Subcutaneous abdominal adipose tissue (tissue), 5 donors: ENCODE measurements at regions not wholly inside any gene's neighbourhood (a gene's known extent, or its start where the extent isn't known, plus 50 kb on each side); places are given as distances from the start of the nearest gene placed in this dataset.

Source experiments
- H3K27ac ChIP-seq: one replicate; pipeline ENCODE4 v1.7.0; 2013; ENCODE audit warnings: low read depth, mild to moderate bottlenecking, inconsistent platforms, low read length, moderate library complexity
- H3K27me3 ChIP-seq, 5 donors: one replicate each; pipeline ENCODE4 v1.7.0; 2013; ENCODE audit warnings: low read length in 5 of 5, inconsistent platforms in 1 of 5; ENCODE audit not compliant: control insufficient read depth in 5 of 5, insufficient read depth in 4 of 5
- H3K36me3 ChIP-seq, 5 donors: one replicate each; pipeline ENCODE4 v1.7.0; 2013; ENCODE audit warnings: low read length in 5 of 5; ENCODE audit not compliant: control insufficient read depth in 5 of 5, insufficient read depth in 5 of 5
- H3K4me1 ChIP-seq, 5 donors: one replicate each; pipeline ENCODE4 v1.7.0; 2013; ENCODE audit warnings: low read length in 5 of 5, mild to moderate bottlenecking in 3 of 5, moderate library complexity in 1 of 5; ENCODE audit not compliant: control insufficient read depth in 5 of 5, insufficient read depth in 5 of 5
- H3K4me3 ChIP-seq, 5 donors: one replicate each; pipeline ENCODE4 v1.7.0; 2013; ENCODE audit warnings: low read length in 5 of 5, low read depth in 1 of 5
- H3K9ac ChIP-seq, 5 donors: one replicate each; pipeline ENCODE4 v1.7.0; 2013; ENCODE audit warnings: low read length in 5 of 5, mild to moderate bottlenecking in 4 of 5, moderate library complexity in 3 of 5
- H3K9me3 ChIP-seq, 5 donors: one replicate each; pipeline ENCODE4 v1.7.0; 2013; ENCODE audit warnings: low read length in 5 of 5; ENCODE audit not compliant: control insufficient read depth in 5 of 5
- donor health status: healthy.
- donor health status: healthy.
- donor health status: healthy.
- donor health status: healthy.
- donor health status: healthy.

DNA sequence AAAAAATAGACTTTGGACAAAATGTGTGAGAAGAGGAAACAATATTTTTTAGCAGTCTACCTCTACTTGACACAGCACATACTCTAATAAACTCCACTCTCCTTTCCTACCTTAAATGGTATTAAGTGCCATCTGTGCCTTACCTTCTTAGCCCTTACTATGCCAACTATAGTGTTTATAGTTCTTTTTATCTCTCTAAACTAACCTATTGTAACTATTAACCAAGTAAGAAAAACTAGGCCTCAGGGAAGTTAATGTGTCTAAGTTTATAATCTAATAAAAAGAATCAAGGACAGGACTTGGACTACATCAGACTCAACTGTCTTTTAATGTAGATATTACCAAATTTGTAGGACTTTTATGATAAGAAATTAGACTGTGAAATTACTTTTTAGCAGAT is 251.7 kb upstream of the ROBO2 start:
- no peak overlapping the region for H3K9ac ChIP-seq
- H3K9me3 ChIP-seq = peaks cover 0 to 7% (median 2%) of the 10 kb centered on the region in 5 donors
- no peaks in the 10 kb centered on the region for H3K27me3 ChIP-seq
- H3K27ac ChIP-seq = no peak overlapping the region
- H3K4me1 ChIP-seq = no peaks in the 10 kb centered on the region
- H3K36me3 ChIP-seq = no peaks in the 10 kb centered on the region
- H3K4me3 ChIP-seq = no peak overlapping the region

GRCh38 chr3:76789237-76789636 is 250.7 kb upstream of the ROBO2 start:
- Histone ChIP-seq H3K27ac (no peak overlapping the region), H3K9me3 (peaks cover 0 to 3% (median 0%) of the 10 kb centered on the region in 5 donors), H3K4me3 (no peak overlapping the region), H3K27me3 (no peaks in the 10 kb centered on the region), H3K36me3 (no peaks in the 10 kb centered on the region), H3K4me1 (no peaks in the 10 kb centered on the region), H3K9ac (no peak overlapping the region)

DNA sequence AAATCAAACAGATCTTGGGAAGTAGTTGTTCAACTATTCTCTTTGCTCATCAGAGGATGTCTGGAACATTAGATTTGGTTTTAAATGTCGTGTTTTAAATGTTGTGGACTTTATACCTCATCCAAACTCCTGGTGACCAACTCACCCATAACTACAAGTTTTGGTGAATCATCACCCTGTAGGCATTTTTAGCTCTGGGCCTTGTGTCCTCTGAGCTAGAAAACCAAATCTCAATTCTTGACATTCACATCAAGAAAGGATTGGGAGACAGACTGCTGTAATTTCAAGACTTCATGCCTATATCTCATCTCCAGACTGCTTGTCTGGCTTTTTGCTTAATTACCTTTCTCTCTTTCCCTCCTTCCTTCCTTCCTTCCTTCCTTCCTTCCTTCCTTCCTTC is 228.5 kb upstream of the ROBO2 start:
- Histone ChIP-seq H3K9me3 (no peaks in the 10 kb centered on the region), H3K27ac (no peak overlapping the region)

GRCh38 chr3:76812649-76813242 is 227.2 kb upstream of the ROBO2 start:
- Histone ChIP-seq H3K27me3 (no peaks in the 10 kb centered on the region), H3K9me3 (peaks cover 0 to 4% (median 0%) of the 10 kb centered on the region in 5 donors), H3K4me1 (no peaks in the 10 kb centered on the region), H3K4me3 (no peak overlapping the region), H3K36me3 (no peaks in the 10 kb centered on the region), H3K9ac (no peak overlapping the region), H3K27ac (no peak overlapping the region)

More for the DNA sequence above, 228.5 kb upstream of the ROBO2 start:
- H3K4me1 ChIP-seq = no peaks in the 10 kb centered on the region
- no peaks in the 10 kb centered on the region for H3K27me3 ChIP-seq
- no peak overlapping the region for H3K4me3 ChIP-seq
- H3K36me3 ChIP-seq = no peaks in the 10 kb centered on the region
- no peak overlapping the region for H3K9ac ChIP-seq

DNA sequence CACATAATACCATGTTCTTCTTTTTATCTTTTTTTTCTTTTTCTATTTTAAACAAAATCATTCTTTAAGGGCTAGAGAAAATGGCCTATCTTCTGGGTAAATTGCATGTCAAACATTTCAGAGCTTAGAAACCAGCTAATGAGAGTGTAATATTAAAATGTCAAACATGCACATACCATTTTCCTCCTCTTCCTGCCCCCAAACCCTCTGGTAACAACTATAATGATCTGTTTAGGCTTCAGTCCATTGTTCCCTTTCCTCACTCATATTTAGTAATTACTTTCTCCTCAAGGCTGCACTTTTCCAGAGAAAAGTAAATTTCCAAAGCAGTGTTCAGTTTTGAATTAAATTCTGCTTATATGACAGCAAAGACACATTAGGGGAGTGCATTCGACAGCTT is 224.3 kb upstream of the ROBO2 start:
- H3K27me3 ChIP-seq = no peaks in the 10 kb centered on the region
- no peak overlapping the region for H3K27ac ChIP-seq

GRCh38 chr3:76820481-76820880 is 219.4 kb upstream of the ROBO2 start:
- H3K9ac ChIP-seq = no peak overlapping the region
- no peak overlapping the region for H3K4me3 ChIP-seq
- H3K27me3 ChIP-seq = no peaks in the 10 kb centered on the region
- H3K9me3 ChIP-seq = peaks cover 0 to 8% (median 0%) of the 10 kb centered on the region in 5 donors
- H3K36me3 ChIP-seq = no peaks in the 10 kb centered on the region
- no peak overlapping the region for H3K27ac ChIP-seq
- H3K4me1 ChIP-seq = no peaks in the 10 kb centered on the region

More for the DNA sequence above, 224.3 kb upstream of the ROBO2 start:
- no peak overlapping the region for H3K9ac ChIP-seq
- H3K9me3 ChIP-seq = peaks cover 0 to 8% (median 0%) of the 10 kb centered on the region in 5 donors
- H3K4me3 ChIP-seq = no peak overlapping the region
- no peaks in the 10 kb centered on the region for H3K4me1 ChIP-seq
- no peaks in the 10 kb centered on the region for H3K36me3 ChIP-seq

GRCh38 chr3:76824658-76825240 is 215.2 kb upstream of the ROBO2 start:
- no peaks in the 10 kb centered on the region for H3K36me3 ChIP-seq
- no peak overlapping the region for H3K27ac ChIP-seq
- peaks cover 0 to 3% (median 0%) of the 10 kb centered on the region in 5 donors for H3K9me3 ChIP-seq

DNA sequence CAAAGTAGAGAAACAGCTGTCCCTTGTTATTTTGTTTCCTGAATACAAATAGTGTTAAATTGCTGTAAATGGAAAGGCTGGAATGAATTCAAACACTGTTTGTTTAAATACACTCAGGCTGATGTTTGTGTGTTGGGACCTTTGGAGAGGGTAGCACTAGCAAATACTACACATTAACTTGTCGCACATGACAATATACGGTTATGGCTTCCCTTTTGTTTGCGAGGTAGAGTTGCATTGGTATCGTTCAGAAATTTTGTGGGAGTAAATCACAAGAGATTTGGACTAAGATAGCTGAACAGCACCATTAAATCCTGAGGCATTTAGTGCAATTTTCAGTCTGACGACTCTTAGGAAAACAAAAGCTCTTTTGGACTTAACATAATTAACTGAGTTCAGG is 213.0 kb upstream of the ROBO2 start:
- Histone ChIP-seq H3K9me3 (no peaks in the 10 kb centered on the region), H3K27ac (no peak overlapping the region), H3K27me3 (no peaks in the 10 kb centered on the region), H3K36me3 (no peaks in the 10 kb centered on the region), H3K9ac (no peak overlapping the region), H3K4me3 (no peak overlapping the region), H3K4me1 (no peaks in the 10 kb centered on the region)

More at GRCh38 chr3:76824658-76825240, 215.2 kb upstream of the ROBO2 start:
- Histone ChIP-seq H3K27me3 (no peaks in the 10 kb centered on the region), H3K4me1 (no peaks in the 10 kb centered on the region), H3K9ac (no peak overlapping the region), H3K4me3 (no peak overlapping the region)

GRCh38 chr3:76827701-76828226 is 212.1 kb upstream of the ROBO2 start:
- no peaks in the 10 kb centered on the region for H3K36me3 ChIP-seq
- H3K4me3 ChIP-seq = no peak overlapping the region
- no peak overlapping the region for H3K9ac ChIP-seq
- H3K27ac ChIP-seq = no peak overlapping the region
- no peaks in the 10 kb centered on the region for H3K4me1 ChIP-seq
- H3K27me3 ChIP-seq = no peaks in the 10 kb centered on the region
- H3K9me3 ChIP-seq = no peaks in the 10 kb centered on the region

GRCh38 chr3:76834657-76835056 is 205.2 kb upstream of the ROBO2 start:
- Histone ChIP-seq H3K36me3 (no peaks in the 10 kb centered on the region), H3K27me3 (no peaks in the 10 kb centered on the region), H3K27ac (no peak overlapping the region), H3K9ac (no peak overlapping the region), H3K4me3 (no peak overlapping the region), H3K9me3 (peaks cover 0 to 3% (median 0%) of the 10 kb centered on the region in 5 donors), H3K4me1 (no peaks in the 10 kb centered on the region)
